CD4-positive, alpha-beta T cell (primary cell): ENCODE measurements at regions not wholly inside any gene's neighbourhood (a gene's known extent, or its start where the extent isn't known, plus 50 kb on each side); places are given as distances from the start of the nearest gene placed in this dataset.

Experiments used
- ATAC-seq: fragments of 200-7000 bp; cut with Tn5 transposase; one replicate; pipeline ENCODE4 v1.10.0; 2022; ENCODE audit warnings: mild to moderate bottlenecking; ENCODE audit not compliant: poor library complexity
- CTCF ChIA-PET: fragments of 350-600 bp; sonication (Branson Sonifier 250); formaldehyde crosslinking; loops from one replicate; lab custom pipeline; 2021; ENCODE audit warnings: antibody characterized with exemption, inconsistent platforms; lab: Charles Lee
- POLR2A ChIA-PET: fragments of 350-600 bp; sonication (Branson Sonifier 250); formaldehyde crosslinking; loops from one replicate; lab custom pipeline; 2021; ENCODE audit warnings: antibody characterized with exemption, inconsistent platforms; lab: Charles Lee
- DNase-seq, 14 experiments: peaks; one replicate each; pipeline ENCODE4 v3.0.0-alpha.2; 2013 to 2020; ENCODE audit warnings: mixed read lengths in 2 of 14
- H3K27ac ChIP-seq, 2 donors: one replicate each; pipeline versions ENCODE4 v1.5.1 to v1.7.0; 2013; ENCODE audit warnings: low read length in 2 of 2, low read depth in 1 of 2, mild to moderate bottlenecking in 1 of 2
- H3K27me3 ChIP-seq, 2 experiments: 1 replicate in 1 of 2; 2 replicates in 1 of 2; pipeline versions ENCODE4 v1.6.1 to v1.7.0; 2013; ENCODE audit warnings: low read length in 2 of 2, control low read depth in 1 of 2, mild to moderate bottlenecking in 1 of 2, moderate library complexity in 1 of 2; ENCODE audit not compliant: insufficient read depth in 2 of 2, control insufficient read depth in 1 of 2
- H3K36me3 ChIP-seq: one replicate; pipeline ENCODE4 v1.6.1; 2013; ENCODE audit warnings: low read length, control low read depth; ENCODE audit not compliant: insufficient read depth
- H3K4me1 ChIP-seq: one replicate; pipeline ENCODE4 v1.6.1; 2013; ENCODE audit warnings: low read length, control low read depth; ENCODE audit not compliant: insufficient read depth
- H3K4me3 ChIP-seq: one replicate; pipeline ENCODE4 v1.5.1; 2013; ENCODE audit warnings: mild to moderate bottlenecking, low read length, moderate library complexity
- H3K9me3 ChIP-seq, 2 experiments: 1 replicate in 1 of 2; 2 replicates in 1 of 2; pipeline versions ENCODE4 v1.6.1 to v1.7.0; 2013; ENCODE audit warnings: low read length in 2 of 2, mild to moderate bottlenecking in 2 of 2, control low read depth in 1 of 2, moderate library complexity in 1 of 2; ENCODE audit not compliant: control insufficient read depth in 1 of 2, insufficient read depth in 1 of 2
- H3K27ac Mint-ChIP-seq: one replicate; pipeline ENCODE4 v1.8.0; 2020; ENCODE audit warnings: mixed read lengths
- H3K27me3 Mint-ChIP-seq: one replicate; pipeline ENCODE4 v1.8.0; 2021; ENCODE audit warnings: mixed read lengths
- H3K36me3 Mint-ChIP-seq: one replicate; pipeline ENCODE4 v1.8.0; 2021; ENCODE audit warnings: low read depth, mixed read lengths
- H3K4me1 Mint-ChIP-seq: one replicate; pipeline ENCODE4 v1.8.0; 2021; ENCODE audit warnings: low read depth, mixed read lengths
- H3K4me3 Mint-ChIP-seq: one replicate; pipeline ENCODE4 v1.8.0; 2020; ENCODE audit warnings: mild to moderate bottlenecking, mixed read lengths
- H3K9me3 Mint-ChIP-seq: one replicate; pipeline ENCODE4 v1.8.0; 2020; ENCODE audit warnings: mixed read lengths
- CTCF ChIP-seq: fragments of 200-600 bp; IDR thresholded peaks from one replicate; pipeline ENCODE4 v1.8.0; 2022; ENCODE audit warnings: antibody characterized with exemption, mild to moderate bottlenecking
- intact Hi-C, 2 experiments: fragments of 100-400 bp; cut with DNase I in 1 of 2; cut with micrococcal nuclease in 1 of 2; formaldehyde crosslinking; loops; one replicate each; pipeline versions ENCODE4 v1.15.1 to v1.9.0; 2023 to 2025; cut with DNase I, micrococcal nuclease

- POLR2A ChIA-PET, result no interaction called here
- H3K9me3 Mint-ChIP-seq, result peaks cover 4% of the 10 kb centered on the region
- no peak overlapping the region for H3K4me3 ChIP-seq
Measured at GRCh38 chr5:105956456-105957196, 1714.1 kb downstream of the EFNA5 start.

GRCh38 chr5:105954341-105954740, 1716.4 kb downstream of the EFNA5 start:
- intact Hi-C loops, result no loop called here
- Mint-ChIP-seq H3K36me3 (no peaks in the 10 kb centered on the region), H3K4me3 (no peak overlapping the region)

More at GRCh38 chr5:105956456-105957196, 1714.1 kb downstream of the EFNA5 start:
- no peak overlapping the region for H3K4me3 Mint-ChIP-seq
- H3K9me3 ChIP-seq, result no peaks in the 10 kb centered on the region
- ATAC-seq, result no peak
- H3K36me3 ChIP-seq, result no peaks in the 10 kb centered on the region
- no peak overlapping the region for H3K27ac ChIP-seq
- intact Hi-C loops, result no loop called here
- CTCF ChIA-PET, result no interaction called here
- no peaks in the 10 kb centered on the region for H3K4me1 ChIP-seq
- H3K27ac Mint-ChIP-seq, result no peak overlapping the region
- no peak for TF ChIP-seq CTCF
- H3K36me3 Mint-ChIP-seq, result no peaks in the 10 kb centered on the region
- H3K27me3 ChIP-seq, result no peaks in the 10 kb centered on the region
- DNase-seq, result no peak
- no peaks in the 10 kb centered on the region for H3K4me1 Mint-ChIP-seq
- no peaks in the 10 kb centered on the region for H3K27me3 Mint-ChIP-seq

GRCh38 chr5:105953616-105954015, 1717.1 kb downstream of the EFNA5 start:
- Mint-ChIP-seq H3K4me3 (no peak overlapping the region), H3K4me1 (no peaks in the 10 kb centered on the region), H3K27ac (no peak overlapping the region), H3K27me3 (no peaks in the 10 kb centered on the region), H3K9me3 (peaks cover 7% of the 10 kb centered on the region), H3K36me3 (no peaks in the 10 kb centered on the region)
- DNase-seq, result no peak
- intact Hi-C loops, result no loop called here
- Histone ChIP-seq H3K27me3 (no peaks in the 10 kb centered on the region), H3K36me3 (no peaks in the 10 kb centered on the region), H3K4me3 (no peak overlapping the region), H3K9me3 (no peaks in the 10 kb centered on the region), H3K4me1 (no peaks in the 10 kb centered on the region), H3K27ac (no peak overlapping the region)
- ChIA-PET CTCF (no interaction called here), POLR2A (no interaction called here)
- ATAC-seq, result no peak
- no peak for TF ChIP-seq CTCF

More at GRCh38 chr5:105954341-105954740, 1716.4 kb downstream of the EFNA5 start:
- no peak overlapping the region for H3K4me3 ChIP-seq
- ATAC-seq, result no peak
- no peaks in the 10 kb centered on the region for H3K27me3 ChIP-seq
- no peak for DNase-seq
- H3K27ac Mint-ChIP-seq, result no peak overlapping the region
- no peaks in the 10 kb centered on the region for H3K36me3 ChIP-seq
- no peaks in the 10 kb centered on the region for H3K4me1 Mint-ChIP-seq
- POLR2A ChIA-PET, result no interaction called here
- TF ChIP-seq CTCF, result no peak
- no peak overlapping the region for H3K27ac ChIP-seq
- H3K4me1 ChIP-seq, result no peaks in the 10 kb centered on the region
- H3K9me3 Mint-ChIP-seq, result peaks cover 5% of the 10 kb centered on the region
- no peaks in the 10 kb centered on the region for H3K27me3 Mint-ChIP-seq
- CTCF ChIA-PET, result no interaction called here
- no peaks in the 10 kb centered on the region for H3K9me3 ChIP-seq
